GM18517 (cell line): ENCODE measurements at regions not wholly inside any gene's neighbourhood (a gene's known extent, or its start where the extent isn't known, plus 50 kb on each side); places are given as distances from the start of the nearest gene placed in this dataset.

Experiments used
- ATAC-seq: cut with Tn5 transposase; IDR thresholded peaks from one replicate; pipeline ENCODE4 v1.9.1; 2021; ENCODE audit warnings: mild to moderate bottlenecking, moderate library complexity; ENCODE audit not compliant: unreplicated experiment

- no peak for ATAC-seq
These were observed 127.6 kb upstream of the UBE2E2 start for GRCh38 chr3:23075496-23075895.

- ATAC-seq, result no peak
These were observed 126.7 kb upstream of the UBE2E2 start for GRCh38 chr3:23076437-23076836.

- no peak for ATAC-seq
These were observed 126.0 kb upstream of the UBE2E2 start for GRCh38 chr3:23077126-23077525.

GRCh38 chr3:23078735-23079134 lies 124.4 kb upstream of the UBE2E2 start:
- no peak for ATAC-seq

- ATAC-seq, result no peak
These were observed 123.2 kb upstream of the UBE2E2 start for GRCh38 chr3:23079976-23080375.

GRCh38 chr3:23083701-23084100 lies 119.4 kb upstream of the UBE2E2 start:
- ATAC-seq, result no peak

- ATAC-seq, result no peak
These were observed 118.8 kb upstream of the UBE2E2 start for GRCh38 chr3:23084367-23084766.

GRCh38 chr3:23085261-23085660 lies 117.9 kb upstream of the UBE2E2 start:
- no peak for ATAC-seq

- no peak for ATAC-seq
These were observed 116.8 kb upstream of the UBE2E2 start for GRCh38 chr3:23086331-23086730.

GRCh38 chr3:23086831-23087230 lies 116.3 kb upstream of the UBE2E2 start:
- ATAC-seq, result no peak

GRCh38 chr3:23094412-23094811 lies 108.7 kb upstream of the UBE2E2 start:
- ATAC-seq, result no peak

GRCh38 chr3:23094890-23095462 lies 108.2 kb upstream of the UBE2E2 start:
- no peak for ATAC-seq

GRCh38 chr3:23096041-23096440 lies 107.1 kb upstream of the UBE2E2 start:
- no peak for ATAC-seq

GRCh38 chr3:23099021-23099420 lies 104.1 kb upstream of the UBE2E2 start:
- ATAC-seq, result no peak

GRCh38 chr3:23099677-23100076 lies 103.5 kb upstream of the UBE2E2 start:
- no peak for ATAC-seq

- ATAC-seq, result no peak
These were observed 103.0 kb upstream of the UBE2E2 start for GRCh38 chr3:23100106-23100505.

- ATAC-seq, result no peak
These were observed 99.4 kb upstream of the UBE2E2 start for GRCh38 chr3:23103764-23104163.

GRCh38 chr3:23105048-23105447 lies 98.1 kb upstream of the UBE2E2 start:
- ATAC-seq, result no peak

GRCh38 chr3:23106666-23107065 lies 96.5 kb upstream of the UBE2E2 start:
- no peak for ATAC-seq

GRCh38 chr3:23107221-23107620 lies 95.9 kb upstream of the UBE2E2 start:
- no peak for ATAC-seq

- ATAC-seq, result no peak
These were observed 94.6 kb upstream of the UBE2E2 start for GRCh38 chr3:23108451-23109057.

- no peak for ATAC-seq
These were observed 91.8 kb upstream of the UBE2E2 start for GRCh38 chr3:23111286-23111685.

- ATAC-seq, result no peak
These were observed 91.3 kb upstream of the UBE2E2 start for GRCh38 chr3:23111797-23112196.
